ENCODE measurements at regions not wholly inside any gene's neighbourhood (a gene's known extent, or its start where the extent isn't known, plus 50 kb on each side); places are given as distances from the start of the nearest gene placed in this dataset.

- Histone ChIP-seq H3K36me3 (ENCODE audit: insufficient read depth, low read length) (no peaks in the 10 kb centered on the region), H3K9me3 (ENCODE audit: control insufficient read depth in 1 of 2, insufficient read depth in 1 of 2, low read length in 2 of 2) (no peaks in the 10 kb centered on the region), H3K27ac (ENCODE audit: low read depth in 1 of 2, low read length in 2 of 2) (no peak overlapping the region), H3K4me3 (ENCODE audit: low read length) (no peak overlapping the region), H3K27me3 (ENCODE audit: control insufficient read depth in 1 of 2, insufficient read depth in 2 of 2, low read length in 2 of 2) (no peaks in the 10 kb centered on the region), H3K4me1 (ENCODE audit: insufficient read depth, low read length) (no peaks in the 10 kb centered on the region)
- ChIA-PET POLR2A (no interaction called here), CTCF (no interaction called here)
- no peak overlapping the region for H3K4me3 Mint-ChIP-seq
- ATAC-seq (ENCODE audit: poor library complexity) (no peak), DNase-seq (no peak)
- intact Hi-C loops (cut with DNase I, micrococcal nuclease): no loop called here
- no peak for TF ChIP-seq CTCF (IDR thresholded peaks at IDR 0.05)
- no peaks in the 10 kb centered on the region for H3K9me3 Mint-ChIP-seq
- no peaks in the 10 kb centered on the region for H3K36me3 Mint-ChIP-seq (ENCODE audit: low read depth)
- no peak overlapping the region for H3K27ac Mint-ChIP-seq
- peaks cover 11% of the 10 kb centered on the region for H3K27me3 Mint-ChIP-seq
- H3K4me1 Mint-ChIP-seq (ENCODE audit: low read depth): no peaks in the 10 kb centered on the region
These were observed 63.8 kb upstream of the PRDX4 start for GRCh38 chrX:23603501-23603900.

- POLR2A ChIA-PET: no interaction called here
- H3K36me3 Mint-ChIP-seq (ENCODE audit: low read depth): no peaks in the 10 kb centered on the region
- Histone ChIP-seq H3K27ac (ENCODE audit: low read depth in 1 of 2, low read length in 2 of 2) (no peak overlapping the region), H3K36me3 (ENCODE audit: insufficient read depth, low read length) (no peaks in the 10 kb centered on the region), H3K4me3 (ENCODE audit: low read length) (no peak overlapping the region), H3K27me3 (ENCODE audit: control insufficient read depth in 1 of 2, insufficient read depth in 2 of 2, low read length in 2 of 2) (no peaks in the 10 kb centered on the region), H3K4me1 (ENCODE audit: insufficient read depth, low read length) (no peaks in the 10 kb centered on the region), H3K9me3 (ENCODE audit: control insufficient read depth in 1 of 2, insufficient read depth in 1 of 2, low read length in 2 of 2) (no peaks in the 10 kb centered on the region)
- intact Hi-C loops (cut with DNase I, micrococcal nuclease): no loop called here
- DNase-seq (no peak), ATAC-seq (ENCODE audit: poor library complexity) (no peak)
- no peak for TF ChIP-seq CTCF (IDR thresholded peaks at IDR 0.05)
- no peaks in the 10 kb centered on the region for H3K9me3 Mint-ChIP-seq
- CTCF ChIA-PET: no interaction called here
- no peak overlapping the region for H3K27ac Mint-ChIP-seq
- H3K4me1 Mint-ChIP-seq (ENCODE audit: low read depth): no peaks in the 10 kb centered on the region
- H3K27me3 Mint-ChIP-seq: peaks cover 5% of the 10 kb centered on the region
- no peak overlapping the region for H3K4me3 Mint-ChIP-seq
These were observed 56.8 kb upstream of the PRDX4 start for GRCh38 chrX:23610495-23610894.

GRCh38 chrX:23612846-23613245, 54.4 kb upstream of the PRDX4 start:
- no peak overlapping the region for H3K4me3 Mint-ChIP-seq
- H3K27ac Mint-ChIP-seq: no peak overlapping the region
- H3K4me1 Mint-ChIP-seq (ENCODE audit: low read depth): no peaks in the 10 kb centered on the region
- H3K36me3 ChIP-seq (ENCODE audit: insufficient read depth, low read length): no peaks in the 10 kb centered on the region
- intact Hi-C loops (cut with DNase I, micrococcal nuclease): no loop called here
- H3K27me3 ChIP-seq (ENCODE audit: control insufficient read depth in 1 of 2, insufficient read depth in 2 of 2, low read length in 2 of 2): no peaks in the 10 kb centered on the region
- DNase-seq (no peak), ATAC-seq (ENCODE audit: poor library complexity) (no peak)
- H3K9me3 Mint-ChIP-seq: no peaks in the 10 kb centered on the region
- no peaks in the 10 kb centered on the region for H3K9me3 ChIP-seq (ENCODE audit: control insufficient read depth in 1 of 2, insufficient read depth in 1 of 2, low read length in 2 of 2)
- peaks cover 3% of the 10 kb centered on the region for H3K27me3 Mint-ChIP-seq
- no peak for TF ChIP-seq CTCF (IDR thresholded peaks at IDR 0.05)
- H3K36me3 Mint-ChIP-seq (ENCODE audit: low read depth): no peaks in the 10 kb centered on the region
- no peak overlapping the region for H3K4me3 ChIP-seq (ENCODE audit: low read length)
- CTCF ChIA-PET: no interaction called here
- no peaks in the 10 kb centered on the region for H3K4me1 ChIP-seq (ENCODE audit: insufficient read depth, low read length)
- no peak overlapping the region for H3K27ac ChIP-seq (ENCODE audit: low read depth in 1 of 2, low read length in 2 of 2)
- POLR2A ChIA-PET: no interaction called here
